M059J (cell line): ENCODE measurements at regions not wholly inside any gene's neighbourhood (a gene's known extent, or its start where the extent isn't known, plus 50 kb on each side); places are given as distances from the start of the nearest gene placed in this dataset.

Experiments used
- DNase-seq: peaks from one replicate; pipeline ENCODE4 v3.0.0-alpha.2; 2012; ENCODE audit warnings: low read depth

GRCh38 chr2:147649286-147649685 lies 195.5 kb upstream of the ACVR2A start:
- DNase-seq: no peak

GRCh38 chr2:147648471-147648870 lies 196.4 kb upstream of the ACVR2A start:
- DNase-seq: peak; percentile 40

GRCh38 chr2:147647816-147648215 lies 197.0 kb upstream of the ACVR2A start:
- DNase-seq: no peak

GRCh38 chr2:147646818-147647468 lies 197.9 kb upstream of the ACVR2A start:
- no peak for DNase-seq

- DNase-seq: no peak
Observed at GRCh38 chr2:147644491-147644890, 200.3 kb upstream of the ACVR2A start.

GRCh38 chr2:147642765-147643164 lies 202.1 kb upstream of the ACVR2A start:
- no peak for DNase-seq

GRCh38 chr2:147641651-147642050 lies 203.2 kb upstream of the ACVR2A start:
- DNase-seq: peak; percentile 17

GRCh38 chr2:147639891-147640290 lies 204.9 kb upstream of the ACVR2A start:
- no peak for DNase-seq

GRCh38 chr2:147639386-147639785 lies 205.4 kb upstream of the ACVR2A start:
- DNase-seq: no peak

GRCh38 chr2:147636886-147637285 lies 207.9 kb upstream of the ACVR2A start:
- DNase-seq: no peak

GRCh38 chr2:147636238-147636882 lies 208.5 kb upstream of the ACVR2A start:
- peak; percentile 49 for DNase-seq

GRCh38 chr2:147634826-147635225 lies 210.0 kb upstream of the ACVR2A start:
- DNase-seq: no peak

GRCh38 chr2:147632198-147632597 lies 212.6 kb upstream of the ACVR2A start:
- DNase-seq: no peak

GRCh38 chr2:147631294-147631693 lies 213.5 kb upstream of the ACVR2A start:
- DNase-seq: no peak

- no peak for DNase-seq
Observed at GRCh38 chr2:147630585-147630984, 214.2 kb upstream of the ACVR2A start.

GRCh38 chr2:147628971-147629421 lies 215.8 kb upstream of the ACVR2A start:
- no peak for DNase-seq

- DNase-seq: peak; percentile 18
Observed at GRCh38 chr2:147623328-147623727, 221.5 kb upstream of the ACVR2A start.

GRCh38 chr2:147621656-147622197 lies 223.1 kb upstream of the ACVR2A start:
- DNase-seq: no peak

- DNase-seq: no peak
Observed at GRCh38 chr2:147619808-147620207, 225.0 kb upstream of the ACVR2A start.

GRCh38 chr2:147615726-147616125 lies 229.1 kb upstream of the ACVR2A start:
- no peak for DNase-seq

GRCh38 chr2:147614979-147615470 lies 229.8 kb upstream of the ACVR2A start:
- DNase-seq: no peak

- DNase-seq: no peak
Observed at GRCh38 chr2:147614471-147614870, 230.4 kb upstream of the ACVR2A start.

GRCh38 chr2:147610496-147611040 lies 234.3 kb upstream of the ACVR2A start:
- no peak for DNase-seq
